HepG2 (cell line): ENCODE measurements at regions not wholly inside any gene's neighbourhood (a gene's known extent, or its start where the extent isn't known, plus 50 kb on each side); places are given as distances from the start of the nearest gene placed in this dataset.
A peak's percentile ranks its signal among the peaks of the same experiment; 100 is the strongest.

Source experiments
- ELF3 ChIP-seq: IDR thresholded peaks from 2 replicates; pipeline ENCODE4 v1.6.1; 2016; ENCODE audit warnings: missing genetic modification reagents, missing compliant biosample characterization
- ETV5 ChIP-seq: IDR thresholded peaks from 2 replicates; pipeline ENCODE4 v1.6.1; 2018; ENCODE audit warnings: missing biosample characterization, missing genetic modification reagents, inconsistent platforms, borderline replicate concordance
- KLF16 ChIP-seq, 2 experiments: sonication (generic) in 1 of 2; formaldehyde crosslinking in 1 of 2; IDR thresholded peaks; 2 replicates each; pipeline versions ENCODE4 v1.6.1 to v1.8.0; 2016 to 2023; ENCODE audit warnings: missing genetic modification reagents in 2 of 2, missing compliant biosample characterization in 1 of 2
- MATR3 ChIP-seq: sonication (generic); formaldehyde crosslinking; IDR thresholded peaks from 2 replicates; pipeline ENCODE4 v1.4.0; 2020; ENCODE audit warnings: missing genetic modification reagents
- NPAS2 ChIP-seq: sonication (generic); formaldehyde crosslinking; IDR thresholded peaks from 2 replicates; pipeline ENCODE4 v1.8.0; 2022; ENCODE audit warnings: mild to moderate bottlenecking, missing genetic modification reagents, borderline replicate concordance
- NRL ChIP-seq: sonication (generic); formaldehyde crosslinking; IDR thresholded peaks from 2 replicates; pipeline ENCODE4 v1.5.0; 2020; ENCODE audit warnings: missing genetic modification reagents, mild to moderate bottlenecking, moderate library complexity, borderline replicate concordance
- RFX5 ChIP-seq: IDR thresholded peaks from 2 replicates; pipeline ENCODE4 v1.6.1; 2011; ENCODE audit warnings: low read depth, low read length, improper control_type of control experiment
- RORA ChIP-seq: sonication (generic); formaldehyde crosslinking; IDR thresholded peaks from 2 replicates; pipeline ENCODE4 v1.5.0; 2020; ENCODE audit warnings: mild to moderate bottlenecking, missing genetic modification reagents, moderate library complexity
- SMARCE1 ChIP-seq: fragments of 450-650 bp; IDR thresholded peaks from 2 replicates; pipeline ENCODE4 v1.6.1; 2017; ENCODE audit warnings: borderline replicate concordance
- SRF ChIP-seq: IDR thresholded peaks from 2 replicates; pipeline ENCODE4 v1.6.1; 2011; ENCODE audit warnings: mild to moderate bottlenecking, low read depth, low read length, moderate library complexity
- ZFX ChIP-seq: sonication (generic); formaldehyde crosslinking; IDR thresholded peaks from 2 replicates; pipeline ENCODE4 v1.4.0; 2020; ENCODE audit warnings: mild to moderate bottlenecking, low read depth, missing genetic modification reagents, moderate library complexity
- ZNF484 ChIP-seq: sonication (generic); formaldehyde crosslinking; IDR thresholded peaks from 2 replicates; pipeline ENCODE4 v1.5.1; 2020; ENCODE audit warnings: mild to moderate bottlenecking, low read depth, missing genetic modification reagents, borderline replicate concordance
- ZNF496 ChIP-seq: sonication (generic); formaldehyde crosslinking; IDR thresholded peaks from 2 replicates; pipeline ENCODE4 v1.8.1; 2023; ENCODE audit warnings: mild to moderate bottlenecking, moderate library complexity, missing genetic modification reagents; ENCODE audit not compliant: insufficient replicate concordance
- ZNF530 ChIP-seq: sonication (generic); formaldehyde crosslinking; IDR thresholded peaks from 2 replicates; pipeline ENCODE4 v1.5.0; 2020; ENCODE audit warnings: low read depth, mild to moderate bottlenecking, missing genetic modification reagents
- ZNF720 ChIP-seq: sonication (generic); formaldehyde crosslinking; IDR thresholded peaks from 2 replicates; pipeline ENCODE4 v1.4.0; 2020; ENCODE audit warnings: missing genetic modification reagents
- TF ChIP-seq, protein P1 (sequence below): sonication (generic); formaldehyde crosslinking; IDR thresholded peaks from 2 replicates; pipeline ENCODE4 v1.4.0; 2020; ENCODE audit warnings: mild to moderate bottlenecking, missing genetic modification reagents
- TF ChIP-seq, protein P2 (sequence below): sonication (generic); formaldehyde crosslinking; IDR thresholded peaks from 2 replicates; pipeline ENCODE4 v1.4.0; 2020; ENCODE audit warnings: mild to moderate bottlenecking, low read depth, missing genetic modification reagents
- TF ChIP-seq, protein P3 (sequence below): IDR thresholded peaks from 2 replicates; pipeline ENCODE4 v1.6.1; 2016; ENCODE audit warnings: low read depth, missing genetic modification reagents, missing compliant biosample characterization
- TF ChIP-seq, protein P4 (sequence below): sonication (generic); formaldehyde crosslinking; IDR thresholded peaks from 2 replicates; pipeline ENCODE4 v1.5.0; 2020; ENCODE audit warnings: mild to moderate bottlenecking, missing genetic modification reagents, moderate library complexity
- TF ChIP-seq, protein P5 (sequence below): sonication (generic); formaldehyde crosslinking; IDR thresholded peaks from 2 replicates; pipeline ENCODE4 v1.4.0; 2020; ENCODE audit warnings: missing genetic modification reagents, low read depth, mild to moderate bottlenecking, borderline replicate concordance
- TF ChIP-seq, protein P6 (sequence below): sonication (generic); formaldehyde crosslinking; IDR thresholded peaks from 2 replicates; pipeline ENCODE4 v1.5.1; 2020; ENCODE audit warnings: missing genetic modification reagents, mild to moderate bottlenecking, borderline replicate concordance

DNA sequence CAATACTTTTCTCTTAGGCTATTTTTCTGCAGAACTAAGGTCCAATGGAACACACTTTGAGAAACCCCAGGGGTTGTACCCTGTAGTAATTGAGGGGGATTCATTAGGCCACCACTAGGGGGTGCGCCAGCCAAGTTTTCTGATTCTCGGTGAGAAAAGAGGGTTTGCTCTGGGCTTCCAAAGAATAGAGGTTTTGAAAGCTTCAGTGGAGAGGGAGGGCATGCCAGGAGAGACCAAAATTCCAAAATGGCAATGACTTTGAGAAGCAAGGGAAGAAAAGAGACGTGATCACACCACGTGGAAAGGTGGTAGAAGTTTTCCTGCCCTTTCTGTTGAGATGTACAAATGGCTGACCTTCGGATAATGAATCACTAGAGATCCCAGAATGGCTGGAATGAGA lies 323.3 kb downstream of the RPS6KC1 start (continued):
- TF ChIP-seq, protein P1, sequence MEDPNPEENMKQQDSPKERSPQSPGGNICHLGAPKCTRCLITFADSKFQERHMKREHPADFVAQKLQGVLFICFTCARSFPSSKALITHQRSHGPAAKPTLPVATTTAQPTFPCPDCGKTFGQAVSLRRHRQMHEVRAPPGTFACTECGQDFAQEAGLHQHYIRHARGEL, result no peak
- TF ChIP-seq ZFX (CRISPR knock-in tag), result no peak
- TF ChIP-seq RFX5, result no peak
- no peak for TF ChIP-seq SMARCE1
- no peak for TF ChIP-seq ETV5 (CRISPR knock-in tag)
- TF ChIP-seq, protein P2, sequence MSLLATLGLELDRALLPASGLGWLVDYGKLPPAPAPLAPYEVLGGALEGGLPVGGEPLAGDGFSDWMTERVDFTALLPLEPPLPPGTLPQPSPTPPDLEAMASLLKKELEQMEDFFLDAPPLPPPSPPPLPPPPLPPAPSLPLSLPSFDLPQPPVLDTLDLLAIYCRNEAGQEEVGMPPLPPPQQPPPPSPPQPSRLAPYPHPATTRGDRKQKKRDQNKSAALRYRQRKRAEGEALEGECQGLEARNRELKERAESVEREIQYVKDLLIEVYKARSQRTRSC (CRISPR knock-in tag), result no peak
- no peak for TF ChIP-seq RORA
- no peak for TF ChIP-seq ZNF530 (CRISPR knock-in tag)
- no peak for TF ChIP-seq NPAS2 (CRISPR knock-in tag)
- no peak for TF ChIP-seq ZNF496 (CRISPR knock-in tag)
- 0 out of 2 replicates have a peak, but pooled peaks have one; percentile 47 for TF ChIP-seq ELF3 (CRISPR knock-in tag)
- TF ChIP-seq, protein P3, sequence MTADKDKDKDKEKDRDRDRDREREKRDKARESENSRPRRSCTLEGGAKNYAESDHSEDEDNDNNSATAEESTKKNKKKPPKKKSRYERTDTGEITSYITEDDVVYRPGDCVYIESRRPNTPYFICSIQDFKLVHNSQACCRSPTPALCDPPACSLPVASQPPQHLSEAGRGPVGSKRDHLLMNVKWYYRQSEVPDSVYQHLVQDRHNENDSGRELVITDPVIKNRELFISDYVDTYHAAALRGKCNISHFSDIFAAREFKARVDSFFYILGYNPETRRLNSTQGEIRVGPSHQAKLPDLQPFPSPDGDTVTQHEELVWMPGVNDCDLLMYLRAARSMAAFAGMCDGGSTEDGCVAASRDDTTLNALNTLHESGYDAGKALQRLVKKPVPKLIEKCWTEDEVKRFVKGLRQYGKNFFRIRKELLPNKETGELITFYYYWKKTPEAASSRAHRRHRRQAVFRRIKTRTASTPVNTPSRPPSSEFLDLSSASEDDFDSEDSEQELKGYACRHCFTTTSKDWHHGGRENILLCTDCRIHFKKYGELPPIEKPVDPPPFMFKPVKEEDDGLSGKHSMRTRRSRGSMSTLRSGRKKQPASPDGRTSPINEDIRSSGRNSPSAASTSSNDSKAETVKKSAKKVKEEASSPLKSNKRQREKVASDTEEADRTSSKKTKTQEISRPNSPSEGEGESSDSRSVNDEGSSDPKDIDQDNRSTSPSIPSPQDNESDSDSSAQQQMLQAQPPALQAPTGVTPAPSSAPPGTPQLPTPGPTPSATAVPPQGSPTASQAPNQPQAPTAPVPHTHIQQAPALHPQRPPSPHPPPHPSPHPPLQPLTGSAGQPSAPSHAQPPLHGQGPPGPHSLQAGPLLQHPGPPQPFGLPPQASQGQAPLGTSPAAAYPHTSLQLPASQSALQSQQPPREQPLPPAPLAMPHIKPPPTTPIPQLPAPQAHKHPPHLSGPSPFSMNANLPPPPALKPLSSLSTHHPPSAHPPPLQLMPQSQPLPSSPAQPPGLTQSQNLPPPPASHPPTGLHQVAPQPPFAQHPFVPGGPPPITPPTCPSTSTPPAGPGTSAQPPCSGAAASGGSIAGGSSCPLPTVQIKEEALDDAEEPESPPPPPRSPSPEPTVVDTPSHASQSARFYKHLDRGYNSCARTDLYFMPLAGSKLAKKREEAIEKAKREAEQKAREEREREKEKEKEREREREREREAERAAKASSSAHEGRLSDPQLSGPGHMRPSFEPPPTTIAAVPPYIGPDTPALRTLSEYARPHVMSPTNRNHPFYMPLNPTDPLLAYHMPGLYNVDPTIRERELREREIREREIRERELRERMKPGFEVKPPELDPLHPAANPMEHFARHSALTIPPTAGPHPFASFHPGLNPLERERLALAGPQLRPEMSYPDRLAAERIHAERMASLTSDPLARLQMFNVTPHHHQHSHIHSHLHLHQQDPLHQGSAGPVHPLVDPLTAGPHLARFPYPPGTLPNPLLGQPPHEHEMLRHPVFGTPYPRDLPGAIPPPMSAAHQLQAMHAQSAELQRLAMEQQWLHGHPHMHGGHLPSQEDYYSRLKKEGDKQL (CRISPR knock-in tag), result no peak
- TF ChIP-seq, protein P4, sequence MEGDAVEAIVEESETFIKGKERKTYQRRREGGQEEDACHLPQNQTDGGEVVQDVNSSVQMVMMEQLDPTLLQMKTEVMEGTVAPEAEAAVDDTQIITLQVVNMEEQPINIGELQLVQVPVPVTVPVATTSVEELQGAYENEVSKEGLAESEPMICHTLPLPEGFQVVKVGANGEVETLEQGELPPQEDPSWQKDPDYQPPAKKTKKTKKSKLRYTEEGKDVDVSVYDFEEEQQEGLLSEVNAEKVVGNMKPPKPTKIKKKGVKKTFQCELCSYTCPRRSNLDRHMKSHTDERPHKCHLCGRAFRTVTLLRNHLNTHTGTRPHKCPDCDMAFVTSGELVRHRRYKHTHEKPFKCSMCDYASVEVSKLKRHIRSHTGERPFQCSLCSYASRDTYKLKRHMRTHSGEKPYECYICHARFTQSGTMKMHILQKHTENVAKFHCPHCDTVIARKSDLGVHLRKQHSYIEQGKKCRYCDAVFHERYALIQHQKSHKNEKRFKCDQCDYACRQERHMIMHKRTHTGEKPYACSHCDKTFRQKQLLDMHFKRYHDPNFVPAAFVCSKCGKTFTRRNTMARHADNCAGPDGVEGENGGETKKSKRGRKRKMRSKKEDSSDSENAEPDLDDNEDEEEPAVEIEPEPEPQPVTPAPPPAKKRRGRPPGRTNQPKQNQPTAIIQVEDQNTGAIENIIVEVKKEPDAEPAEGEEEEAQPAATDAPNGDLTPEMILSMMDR, result peak; percentile 82
- TF ChIP-seq, protein P5, sequence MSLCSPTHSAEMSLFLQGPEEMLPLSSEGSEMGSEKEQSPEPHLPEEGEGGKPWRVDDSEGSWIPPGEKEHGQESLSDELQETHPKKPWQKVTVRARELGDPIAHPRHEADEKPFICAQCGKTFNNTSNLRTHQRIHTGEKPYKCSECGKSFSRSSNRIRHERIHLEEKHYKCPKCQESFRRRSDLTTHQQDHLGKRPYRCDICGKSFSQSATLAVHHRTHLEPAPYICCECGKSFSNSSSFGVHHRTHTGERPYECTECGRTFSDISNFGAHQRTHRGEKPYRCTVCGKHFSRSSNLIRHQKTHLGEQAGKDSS (CRISPR knock-in tag), result no peak
- TF ChIP-seq ZNF720 (CRISPR knock-in tag), result no peak
- peak in 1 of 2 experiments; percentile 64; a peak in 2 of 4 replicates for TF ChIP-seq KLF16 (CRISPR knock-in tag; IDR thresholded peaks at IDR 0.05)
- TF ChIP-seq NRL (CRISPR knock-in tag), result no peak
- TF ChIP-seq, protein P6, sequence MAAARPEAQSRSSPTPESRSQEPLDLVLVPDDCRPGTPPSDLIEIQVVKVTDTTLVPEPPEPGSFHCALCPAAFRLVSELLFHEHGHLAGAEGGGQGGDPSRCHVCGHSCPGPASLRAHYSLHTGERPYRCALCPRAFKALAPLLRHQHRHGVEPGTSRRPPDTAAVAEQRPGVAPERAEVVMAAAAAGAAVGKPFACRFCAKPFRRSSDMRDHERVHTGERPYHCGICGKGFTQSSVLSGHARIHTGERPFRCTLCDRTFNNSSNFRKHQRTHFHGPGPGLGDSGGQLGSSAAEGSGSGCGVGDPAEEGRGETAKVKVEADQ (CRISPR knock-in tag), result no peak
- 0 out of 2 replicates have a peak, but pooled peaks have one; percentile 14 for TF ChIP-seq SRF
- TF ChIP-seq ZNF484 (CRISPR knock-in tag), result no peak
- TF ChIP-seq MATR3, result no peak
